Osteoblast (primary cell): ENCODE measurements at regions not wholly inside any gene's neighbourhood (a gene's known extent, or its start where the extent isn't known, plus 50 kb on each side); places are given as distances from the start of the nearest gene placed in this dataset.
A peak's percentile ranks its signal among the peaks of the same experiment; 100 is the strongest.
"Not testable (repeated sequence)": the region's sequence is repeated elsewhere in the genome, so short reads cannot be mapped to it uniquely, and the experiment has no call there.

ENCODE experiments used
- DNase-seq: peaks from one replicate; pipeline ENCODE4 v3.0.0; 2011; ENCODE audit warnings: low spot score, mixed read lengths; ENCODE audit not compliant: insufficient read length; ENCODE audit errors: missing footprints
- H2AFZ ChIP-seq: 2 replicates; pipeline ENCODE4 v1.6.0; 2011; ENCODE audit warnings: mild to moderate bottlenecking, low read length
- H3K27ac ChIP-seq: 2 replicates; pipeline ENCODE4 v1.5.1; 2011; ENCODE audit warnings: mild to moderate bottlenecking, low read depth, low read length, moderate library complexity
- H3K27me3 ChIP-seq: 2 replicates; pipeline ENCODE4 v1.6.0; 2012; ENCODE audit warnings: mild to moderate bottlenecking, control low read depth, inconsistent platforms, low read length, moderate library complexity; ENCODE audit not compliant: insufficient read depth
- H3K36me3 ChIP-seq: 2 replicates; pipeline ENCODE4 v1.5.1; 2011; ENCODE audit warnings: mild to moderate bottlenecking, low read length, control low read depth, moderate library complexity; ENCODE audit not compliant: insufficient read depth
- H3K4me1 ChIP-seq: 2 replicates; pipeline ENCODE4 v1.5.1; 2011; ENCODE audit warnings: mild to moderate bottlenecking, low read length, control low read depth, moderate library complexity; ENCODE audit not compliant: insufficient read depth
- H3K4me2 ChIP-seq: 2 replicates; pipeline ENCODE4 v1.6.0; 2011; ENCODE audit warnings: mild to moderate bottlenecking, low read length; ENCODE audit not compliant: insufficient read depth
- H3K4me3 ChIP-seq: fragments of 200-600 bp; sonication (generic); 3 replicates; pipeline ENCODE4 v1.5.1; 2012; ENCODE audit warnings: mild to moderate bottlenecking, low read length, inconsistent platforms; ENCODE audit not compliant: insufficient read depth
- H3K79me2 ChIP-seq: 2 replicates; pipeline ENCODE4 v1.6.0; 2012; ENCODE audit warnings: mild to moderate bottlenecking, low read length, control low read depth, inconsistent platforms; ENCODE audit not compliant: insufficient read depth
- H3K9me3 ChIP-seq: 2 replicates; pipeline ENCODE4 v1.5.1; 2011; ENCODE audit warnings: low read depth, low read length, control low read depth
- H4K20me1 ChIP-seq: 2 replicates; pipeline ENCODE4 v1.6.0; 2012; ENCODE audit warnings: mild to moderate bottlenecking, low read length, control low read depth; ENCODE audit not compliant: insufficient read depth
- TF ChIP-seq, protein P1 (sequence below): IDR thresholded peaks from 2 replicates; pipeline ENCODE4 v1.5.1; 2011; ENCODE audit warnings: mild to moderate bottlenecking, low read depth, low read length, moderate library complexity; ENCODE audit errors: extremely low read depth

DNA sequence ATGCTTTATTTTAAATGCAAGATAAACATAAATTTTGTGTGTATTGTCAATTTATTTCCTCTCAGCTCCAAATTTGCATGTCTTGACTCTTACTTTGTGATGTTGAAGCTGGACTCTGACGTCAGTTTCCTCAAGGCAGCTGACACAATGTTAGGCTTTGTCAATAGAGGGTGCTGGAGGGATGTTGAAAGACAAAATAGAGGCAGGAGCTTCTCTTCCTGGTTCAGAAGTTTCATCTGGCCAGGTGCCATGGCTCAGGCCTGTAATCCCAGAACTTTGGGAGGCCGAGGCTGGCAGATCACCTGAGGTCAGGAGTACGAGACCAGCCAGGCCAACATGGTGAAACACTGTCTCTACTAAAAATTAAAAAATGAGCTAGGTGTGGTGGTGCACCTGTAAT lies 408.6 kb downstream of the GBE1 start:
- no peaks in the 10 kb centered on the region for H3K36me3 ChIP-seq
- no peak overlapping the region for H3K4me2 ChIP-seq
- H3K27ac ChIP-seq: no peak overlapping the region
- H2AFZ ChIP-seq: no peak overlapping the region
- H3K4me1 ChIP-seq: no peaks in the 10 kb centered on the region
- TF ChIP-seq, protein P1, sequence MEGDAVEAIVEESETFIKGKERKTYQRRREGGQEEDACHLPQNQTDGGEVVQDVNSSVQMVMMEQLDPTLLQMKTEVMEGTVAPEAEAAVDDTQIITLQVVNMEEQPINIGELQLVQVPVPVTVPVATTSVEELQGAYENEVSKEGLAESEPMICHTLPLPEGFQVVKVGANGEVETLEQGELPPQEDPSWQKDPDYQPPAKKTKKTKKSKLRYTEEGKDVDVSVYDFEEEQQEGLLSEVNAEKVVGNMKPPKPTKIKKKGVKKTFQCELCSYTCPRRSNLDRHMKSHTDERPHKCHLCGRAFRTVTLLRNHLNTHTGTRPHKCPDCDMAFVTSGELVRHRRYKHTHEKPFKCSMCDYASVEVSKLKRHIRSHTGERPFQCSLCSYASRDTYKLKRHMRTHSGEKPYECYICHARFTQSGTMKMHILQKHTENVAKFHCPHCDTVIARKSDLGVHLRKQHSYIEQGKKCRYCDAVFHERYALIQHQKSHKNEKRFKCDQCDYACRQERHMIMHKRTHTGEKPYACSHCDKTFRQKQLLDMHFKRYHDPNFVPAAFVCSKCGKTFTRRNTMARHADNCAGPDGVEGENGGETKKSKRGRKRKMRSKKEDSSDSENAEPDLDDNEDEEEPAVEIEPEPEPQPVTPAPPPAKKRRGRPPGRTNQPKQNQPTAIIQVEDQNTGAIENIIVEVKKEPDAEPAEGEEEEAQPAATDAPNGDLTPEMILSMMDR: peak; percentile 39
- H3K9me3 ChIP-seq: no peaks in the 10 kb centered on the region
- H3K4me3 ChIP-seq: no peak overlapping the region
- no peaks in the 10 kb centered on the region for H4K20me1 ChIP-seq
- DNase-seq: peak; percentile 68
- H3K79me2 ChIP-seq: no peaks in the 10 kb centered on the region
- H3K27me3 ChIP-seq: no peaks in the 10 kb centered on the region

DNA sequence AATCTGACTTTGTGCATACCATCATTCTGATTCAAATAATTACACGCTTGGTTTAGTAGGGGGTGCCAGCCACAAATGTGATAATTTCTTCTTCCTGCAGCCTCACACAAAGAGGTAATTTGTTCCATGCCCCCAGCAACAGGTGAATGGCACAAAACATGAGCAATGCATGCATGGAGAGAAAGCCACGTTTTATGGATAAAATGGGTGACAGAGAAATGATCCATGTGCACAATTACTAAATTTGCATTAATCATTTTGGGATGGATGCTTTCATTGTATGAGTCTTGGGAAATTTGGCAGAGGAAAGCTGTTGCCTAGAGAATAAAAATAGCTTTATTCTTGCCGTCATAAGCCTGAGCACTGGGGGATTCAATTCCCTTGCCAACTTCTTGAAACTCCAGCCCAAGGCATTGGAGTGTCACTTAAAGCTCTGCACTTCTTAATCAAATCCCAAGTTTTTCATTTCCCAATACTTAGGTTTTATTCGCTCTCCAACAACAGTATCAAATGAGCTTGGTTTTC lies 411.6 kb downstream of the GBE1 start:
- no peaks in the 10 kb centered on the region for H3K4me1 ChIP-seq
- H3K27ac ChIP-seq: no peak overlapping the region
- TF ChIP-seq, protein P1: no peak
- H3K36me3 ChIP-seq: no peaks in the 10 kb centered on the region
- DNase-seq: no peak
- H4K20me1 ChIP-seq: no peaks in the 10 kb centered on the region
- no peak overlapping the region for H2AFZ ChIP-seq
- no peaks in the 10 kb centered on the region for H3K9me3 ChIP-seq
- no peak overlapping the region for H3K4me2 ChIP-seq
- H3K79me2 ChIP-seq: no peaks in the 10 kb centered on the region
- no peaks in the 10 kb centered on the region for H3K27me3 ChIP-seq
- H3K4me3 ChIP-seq: no peak overlapping the region

DNA sequence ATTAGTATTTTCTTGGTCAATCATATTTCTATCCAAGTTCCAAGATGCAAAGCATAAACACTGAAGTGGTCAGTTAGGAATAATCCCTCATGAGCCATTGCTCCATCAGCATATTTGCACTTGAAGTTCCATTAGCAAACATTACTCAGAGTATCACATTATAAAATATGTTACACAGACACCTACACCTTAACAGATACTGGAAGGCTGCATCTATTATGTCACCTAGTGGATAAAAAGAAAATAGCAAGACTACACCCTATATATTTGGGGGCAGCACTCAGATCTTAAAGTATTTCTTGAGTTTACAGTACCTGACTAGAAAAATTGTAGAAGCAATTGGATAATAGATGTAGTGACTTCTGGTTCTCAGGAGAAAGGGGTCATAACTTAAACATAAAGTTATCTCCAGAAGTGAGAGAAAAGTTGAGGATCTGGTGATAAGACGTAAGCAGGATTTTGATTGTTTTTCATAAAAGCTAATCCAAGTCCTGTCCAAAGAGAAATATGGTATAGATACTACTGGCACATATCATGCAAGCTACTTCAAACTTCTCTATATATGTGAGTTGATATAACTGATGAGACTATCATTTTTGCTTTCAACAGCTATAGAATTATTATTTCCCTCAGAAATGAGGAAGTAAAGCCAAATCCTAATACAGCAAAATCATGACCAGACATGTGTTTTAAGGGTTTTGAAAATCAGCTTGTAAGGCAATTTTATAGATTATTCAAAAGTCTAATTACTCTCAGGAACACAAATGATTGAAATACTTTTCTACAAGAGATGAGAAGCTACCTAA lies 422.2 kb downstream of the GBE1 start:
- no peak overlapping the region for H2AFZ ChIP-seq
- TF ChIP-seq, protein P1: peak; percentile 46

DNA sequence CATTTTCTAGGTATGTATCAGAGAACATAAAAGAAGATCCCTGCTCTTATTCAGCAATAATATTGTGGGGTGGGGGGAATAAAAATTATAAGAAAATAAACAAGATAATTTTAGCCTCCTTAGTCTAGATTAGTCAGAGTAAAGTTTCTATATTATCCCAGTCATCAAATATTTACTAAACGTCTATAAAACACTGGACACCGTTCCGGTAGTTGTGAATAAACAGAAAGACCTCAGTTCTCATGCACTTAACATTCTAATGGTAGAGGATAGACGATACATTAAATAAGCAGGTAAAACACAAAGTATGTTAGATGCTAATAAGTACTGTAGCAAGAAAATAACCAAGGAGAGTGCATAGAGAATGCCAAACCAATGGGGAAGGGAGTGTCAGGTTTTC lies 425.0 kb downstream of the GBE1 start:
- H4K20me1 ChIP-seq: no peaks in the 10 kb centered on the region
- no peaks in the 10 kb centered on the region for H3K36me3 ChIP-seq
- TF ChIP-seq, protein P1: no peak
- no peaks in the 10 kb centered on the region for H3K4me1 ChIP-seq
- H3K9me3 ChIP-seq: no peaks in the 10 kb centered on the region
- no peak overlapping the region for H3K4me3 ChIP-seq
- no peaks in the 10 kb centered on the region for H3K79me2 ChIP-seq
- H3K27ac ChIP-seq: no peak overlapping the region
- no peaks in the 10 kb centered on the region for H3K27me3 ChIP-seq
- no peak overlapping the region for H3K4me2 ChIP-seq
- H2AFZ ChIP-seq: no peak overlapping the region
- DNase-seq: no peak

More for the DNA sequence above, 422.2 kb downstream of the GBE1 start:
- no peaks in the 10 kb centered on the region for H3K9me3 ChIP-seq
- no peaks in the 10 kb centered on the region for H4K20me1 ChIP-seq
- no peaks in the 10 kb centered on the region for H3K27me3 ChIP-seq
- no peaks in the 10 kb centered on the region for H3K4me1 ChIP-seq
- DNase-seq: no peak
- no peaks in the 10 kb centered on the region for H3K79me2 ChIP-seq
- no peaks in the 10 kb centered on the region for H3K36me3 ChIP-seq
- H3K4me2 ChIP-seq: no peak overlapping the region
- no peak overlapping the region for H3K4me3 ChIP-seq
- no peak overlapping the region for H3K27ac ChIP-seq

DNA sequence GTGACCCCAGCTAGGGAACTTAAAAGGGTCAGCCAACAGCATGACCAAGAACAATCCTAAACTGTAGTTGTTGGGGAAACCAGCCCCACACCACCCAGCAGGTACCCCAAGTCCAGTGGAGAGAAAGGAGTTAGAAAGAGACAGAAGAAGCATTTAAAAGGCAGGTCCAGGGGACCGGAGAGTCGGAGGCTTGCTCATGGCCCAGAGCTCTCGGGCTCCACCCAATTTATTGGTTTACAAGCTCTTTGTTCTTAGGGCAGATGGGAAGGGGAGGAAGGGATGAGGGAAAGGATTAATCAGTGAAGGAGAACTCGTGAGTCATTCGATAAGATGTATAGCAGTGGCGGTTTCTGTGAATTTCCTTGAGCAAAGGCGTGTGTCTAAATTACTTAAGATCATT lies 431.6 kb downstream of the GBE1 start:
- H3K79me2 ChIP-seq, H4K20me1 ChIP-seq, H3K27me3 ChIP-seq: not testable (repeated sequence)

More for the DNA sequence above, 431.6 kb downstream of the GBE1 start:
- H2AFZ ChIP-seq, H3K4me3 ChIP-seq, H3K9me3 ChIP-seq, H3K36me3 ChIP-seq, H3K4me2 ChIP-seq, DNase-seq, H3K4me1 ChIP-seq, H3K27ac ChIP-seq: not testable (repeated sequence)
